Endothelial cell of umbilical vein (primary cell): ENCODE measurements at regions not wholly inside any gene's neighbourhood (a gene's known extent, or its start where the extent isn't known, plus 50 kb on each side); places are given as distances from the start of the nearest gene placed in this dataset.

ENCODE experiments used
- BruUV-seq: library from RNA; stranded (reverse); fragments of 400-500 nt; replicated peaks from 2 replicates; lab custom pipeline; 2021; lab: Mats Ljungman, UMichigan
- CTCF ChIA-PET: fragments of 300-600, 350-600 bp; sonication (Branson Sonifier 250); formaldehyde crosslinking; loops from one replicate; lab custom pipeline; 2021; ENCODE audit warnings: antibody characterized with exemption, inconsistent platforms; lab: Charles Lee
- POLR2A ChIA-PET: fragments of 300-600, 350-600 bp; sonication (Branson Sonifier 250); formaldehyde crosslinking; loops from one replicate; lab custom pipeline; 2021; ENCODE audit warnings: antibody characterized with exemption, inconsistent platforms; lab: Charles Lee
- DNase-seq: peaks from one replicate; pipeline ENCODE4 v3.0.0-alpha.2; 2011; ENCODE audit warnings: low read depth, low spot score
- FAIRE-seq: peaks from 2 replicates; lab custom pipeline; 2011; peaks lifted over from hg19 to GRCh38; lab: Jason Lieb, UNC
- H2AFZ ChIP-seq: 2 replicates; pipeline ENCODE4 v1.6.0; 2012; ENCODE audit warnings: low read depth, low read length, control low read depth, inconsistent platforms
- H3K27ac ChIP-seq: 2 replicates; pipeline ENCODE4 v1.5.1; 2011; ENCODE audit warnings: low read depth, mild to moderate bottlenecking, control low read depth, low read length, moderate library complexity; ENCODE audit not compliant: insufficient read depth
- H3K27me3 ChIP-seq, 2 experiments: 2 replicates each; pipeline versions ENCODE4 v1.6.0 to v1.6.1; 2011; ENCODE audit warnings: low read length in 2 of 2, mixed read lengths in 1 of 2; ENCODE audit not compliant: control insufficient read depth in 2 of 2, insufficient read depth in 2 of 2
- H3K36me3 ChIP-seq, 2 experiments: 2 replicates in 1 of 2; 3 replicates in 1 of 2; pipeline ENCODE4 v1.5.1; 2011; ENCODE audit warnings: low read length in 2 of 2, mild to moderate bottlenecking in 1 of 2, moderate library complexity in 1 of 2; ENCODE audit not compliant: control insufficient read depth in 2 of 2, insufficient read depth in 2 of 2; ENCODE audit errors: extremely low read depth in 1 of 2
- H3K4me1 ChIP-seq: 3 replicates; pipeline ENCODE4 v1.5.1; 2011; ENCODE audit warnings: mild to moderate bottlenecking, low read length; ENCODE audit not compliant: control insufficient read depth, insufficient read depth; ENCODE audit errors: extremely low read depth
- H3K4me2 ChIP-seq: 2 replicates; pipeline ENCODE4 v1.6.1; 2011; ENCODE audit warnings: low read length, control low read depth, mixed read lengths; ENCODE audit not compliant: insufficient read depth
- H3K4me3 ChIP-seq, 3 experiments: fragments of 200-600 bp in 1 of 3; sonication (generic), shearing (Covaris generic) in 1 of 3; replicated peaks in 1 of 3; 2 replicates each; pipeline ENCODE4 v1.5.1; 2011 to 2016; ENCODE audit warnings: control low read depth in 3 of 3, low read length in 3 of 3, mild to moderate bottlenecking in 2 of 3, inconsistent platforms in 1 of 3, low read depth in 1 of 3, moderate library complexity in 1 of 3; ENCODE audit not compliant: insufficient read depth in 1 of 3
- H3K79me2 ChIP-seq: 2 replicates; pipeline ENCODE4 v1.6.0; 2012; ENCODE audit warnings: low read length, inconsistent platforms; ENCODE audit not compliant: control insufficient read depth, insufficient read depth
- H3K9ac ChIP-seq: replicated peaks from 2 replicates; pipeline ENCODE3; 2011; ENCODE audit warnings: low read length, control low read depth; ENCODE audit not compliant: insufficient read depth; ENCODE audit errors: extremely low read depth
- H3K9me1 ChIP-seq: replicated peaks from 3 replicates; pipeline ENCODE4 v1.6.0; 2011; ENCODE audit warnings: mild to moderate bottlenecking, low read length; ENCODE audit not compliant: control insufficient read depth, insufficient read depth; ENCODE audit errors: extremely low read depth
- H3K9me3 ChIP-seq: replicated peaks from 2 replicates; pipeline ENCODE4 v1.5.1; 2012; ENCODE audit warnings: low read length, inconsistent platforms; ENCODE audit not compliant: control insufficient read depth, insufficient read depth
- H4K20me1 ChIP-seq: replicated peaks from 2 replicates; pipeline ENCODE3; 2011; ENCODE audit warnings: mild to moderate bottlenecking, low read length; ENCODE audit not compliant: control insufficient read depth, insufficient read depth; ENCODE audit errors: extremely low read depth
- CTCF ChIP-seq, 2 donors: IDR thresholded peaks; 1 replicate in 1 of 2; 2 replicates in 1 of 2; pipeline ENCODE4 v1.5.1; 2011; ENCODE audit warnings: low read length in 2 of 2, mild to moderate bottlenecking in 2 of 2, moderate library complexity in 2 of 2, control low read depth in 1 of 2, inconsistent platforms in 1 of 2, low read depth in 1 of 2; ENCODE audit not compliant: insufficient read depth in 1 of 2; ENCODE audit errors: extremely low read depth in 1 of 2
- EZH2 ChIP-seq: IDR thresholded peaks from 2 replicates; pipeline ENCODE4 v1.6.1; 2012; ENCODE audit warnings: borderline replicate concordance, low read depth, mild to moderate bottlenecking, moderate library complexity, low read length, inconsistent platforms; ENCODE audit not compliant: severe bottlenecking
- FOS ChIP-seq: IDR thresholded peaks from 2 replicates; pipeline ENCODE4 v1.6.1; 2011; ENCODE audit warnings: mild to moderate bottlenecking, low read length, moderate library complexity, borderline replicate concordance; ENCODE audit not compliant: insufficient read depth
- GATA2 ChIP-seq: IDR thresholded peaks from 2 replicates; pipeline ENCODE4 v1.7.0; 2011; ENCODE audit warnings: low read depth, mild to moderate bottlenecking, moderate library complexity, mixed read lengths, low read length; ENCODE audit not compliant: insufficient read length, insufficient read depth
- JUN ChIP-seq: IDR thresholded peaks from 2 replicates; pipeline ENCODE4 v1.6.1; 2011; ENCODE audit warnings: borderline replicate concordance, low read depth; ENCODE audit not compliant: insufficient read length, insufficient read depth
- MAX ChIP-seq: IDR thresholded peaks from 2 replicates; pipeline ENCODE4 v1.6.1; 2011; ENCODE audit not compliant: insufficient read depth, insufficient read length
- MYC ChIP-seq: IDR thresholded peaks from one replicate; pipeline ENCODE4 v1.6.1; 2011; ENCODE audit warnings: mild to moderate bottlenecking, low read depth, low read length
- POLR2A ChIP-seq: IDR thresholded peaks from 2 replicates; pipeline ENCODE4 v1.6.1; 2012; ENCODE audit warnings: low read depth, mild to moderate bottlenecking, control low read depth, low read length
- POLR2AphosphoS5 ChIP-seq: IDR thresholded peaks from 2 replicates; pipeline ENCODE4 v1.6.1; 2012; ENCODE audit warnings: low read depth, mild to moderate bottlenecking, control low read depth, low read length, moderate library complexity; ENCODE audit not compliant: insufficient read depth
- dilution Hi-C: fragments of 300-500 bp; cut with MboI; formaldehyde crosslinking; loops from one replicate; pipeline ENCODE4 v1.15.0; 2019; ENCODE audit warnings: low sequenced_read_pairs; ENCODE audit not compliant: extremely low pct_ligation_motif_present
- intact Hi-C: fragments of 100-400 bp; cut with micrococcal nuclease; formaldehyde crosslinking; loops from one replicate; pipeline ENCODE4 v1.10.0; 2022

GRCh38 chr5:13029211-13029610, 915.3 kb downstream of the DNAH5 start:
- FAIRE-seq (no peak), DNase-seq (no peak)
- H3K9me1 ChIP-seq: no peaks in the 10 kb centered on the region
- H3K36me3 ChIP-seq: no peaks in the 10 kb centered on the region
- no peaks in the 10 kb centered on the region for H3K4me1 ChIP-seq
- H3K4me3 ChIP-seq: no peak overlapping the region
- H3K79me2 ChIP-seq: no peaks in the 10 kb centered on the region
- dilution Hi-C loops: no loop called here
- H3K27me3 ChIP-seq: no peaks in the 10 kb centered on the region
- H2AFZ ChIP-seq: no peak overlapping the region
- H3K9me3 ChIP-seq: no peaks in the 10 kb centered on the region
- CTCF ChIA-PET: no interaction called here
- H3K4me2 ChIP-seq: no peak overlapping the region
- intact Hi-C loops: no loop called here
- H3K9ac ChIP-seq: no peak overlapping the region
- no TSS peak for BruUV-seq
- no peak overlapping the region for H3K27ac ChIP-seq
- no peaks in the 10 kb centered on the region for H4K20me1 ChIP-seq
- POLR2A ChIA-PET: no interaction called here
- no peak for TF ChIP-seq JUN
- TF ChIP-seq POLR2A: no peak
- no peak for TF ChIP-seq CTCF (IDR thresholded peaks at IDR 0.05; ENCODE audit: extremely low read depth in 1 of 2, insufficient read depth in 1 of 2, low read depth in 1 of 2, low read length in 2 of 2)
- no peak for TF ChIP-seq MAX
- no peak for TF ChIP-seq POLR2AphosphoS5

- no peaks in the 10 kb centered on the region for H3K36me3 ChIP-seq
- no peaks in the 10 kb centered on the region for H3K79me2 ChIP-seq
- no peaks in the 10 kb centered on the region for H3K4me1 ChIP-seq
- no peaks in the 10 kb centered on the region for H3K9me3 ChIP-seq
- H3K9ac ChIP-seq: no peak overlapping the region
- dilution Hi-C loops: no loop called here
- DNase-seq: no peak
- intact Hi-C loops: no loop called here
- no peak overlapping the region for H2AFZ ChIP-seq
- H4K20me1 ChIP-seq: no peaks in the 10 kb centered on the region
- no peak overlapping the region for H3K4me2 ChIP-seq
- H3K4me3 ChIP-seq: no peak overlapping the region
- no TSS peak for BruUV-seq
- no peaks in the 10 kb centered on the region for H3K9me1 ChIP-seq
- ChIA-PET POLR2A (no interaction called here), CTCF (no interaction called here)
- no peak for TF ChIP-seq POLR2AphosphoS5
- TF ChIP-seq MAX: no peak
- TF ChIP-seq EZH2: no peak
- no peak for TF ChIP-seq GATA2
- TF ChIP-seq CTCF (IDR thresholded peaks at IDR 0.05; ENCODE audit: extremely low read depth in 1 of 2, insufficient read depth in 1 of 2, low read depth in 1 of 2, low read length in 2 of 2): no peak
- TF ChIP-seq MYC: no peak
- no peak for TF ChIP-seq POLR2A
- TF ChIP-seq FOS: no peak
- no peak for TF ChIP-seq JUN
- FAIRE-seq: no peak
- H3K27ac ChIP-seq: no peak overlapping the region
- H3K27me3 ChIP-seq: no peaks in the 10 kb centered on the region
Observed at GRCh38 chr5:13027874-13028273, 916.6 kb downstream of the DNAH5 start.
